ENCODE measurements at regions not wholly inside any gene's neighbourhood (a gene's known extent, or its start where the extent isn't known, plus 50 kb on each side); places are given as distances from the start of the nearest gene placed in this dataset.
"Not testable (repeated sequence)": the region's sequence is repeated elsewhere in the genome, so short reads cannot be mapped to it uniquely, and the experiment has no call there.

DNA sequence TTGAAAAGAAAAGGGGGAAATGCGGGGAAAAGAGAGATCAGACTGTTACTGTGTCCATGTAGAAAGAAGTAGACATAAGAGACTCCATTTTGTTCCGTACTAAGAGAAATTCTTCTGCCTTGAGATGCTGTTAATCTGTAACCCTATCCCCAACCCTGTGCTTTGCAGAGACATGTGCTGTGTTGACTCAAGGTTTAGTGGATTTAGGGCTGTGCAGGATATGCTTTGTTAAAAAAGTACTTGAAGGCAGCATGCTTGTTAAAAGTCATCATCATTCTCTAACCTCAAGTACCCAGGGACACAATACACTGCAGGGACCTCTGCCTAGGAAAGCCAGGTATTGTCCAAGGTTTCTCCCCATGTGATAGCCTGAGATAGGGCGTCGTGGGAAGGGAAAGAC lies 166.3 kb downstream of the GPX5 start:
- peaks cover 27% of the 10 kb centered on the region for H3K27me3 ChIP-seq (ENCODE audit: insufficient read depth, low read length)
- not testable (repeated sequence) for H3K4me2 ChIP-seq (ENCODE audit: low read length); H3K4me3 Mint-ChIP-seq (ENCODE audit: unreplicated experiment); H3K9ac ChIP-seq (ENCODE audit: low read length); H3K4me3 ChIP-seq (ENCODE audit: insufficient read depth, low read depth, low read length); H3K36me3 ChIP-seq (ENCODE audit: insufficient read depth, low read length); H3K27ac Mint-ChIP-seq (ENCODE audit: unreplicated experiment); H3K36me3 Mint-ChIP-seq (ENCODE audit: low read depth, unreplicated experiment); H3K9me3 ChIP-seq (ENCODE audit: insufficient read depth, low read depth, low read length); H2AFZ ChIP-seq (ENCODE audit: low read depth, low read length); DNase-seq (ENCODE audit: low read depth); FAIRE-seq; H3K4me1 ChIP-seq (ENCODE audit: insufficient read depth, low read length); H4K20me1 ChIP-seq (ENCODE audit: insufficient read depth, low read length); H3K79me2 ChIP-seq (ENCODE audit: insufficient read depth, low read length); H3K27ac ChIP-seq (ENCODE audit: low read depth, low read length)
- Mint-ChIP-seq H3K27me3 (ENCODE audit: low read depth, unreplicated experiment) (peaks cover 84% of the 10 kb centered on the region), H3K9me3 (ENCODE audit: unreplicated experiment) (peaks cover 14% of the 10 kb centered on the region), H3K4me1 (ENCODE audit: low read depth, unreplicated experiment) (peaks cover 17% of the 10 kb centered on the region)

DNA sequence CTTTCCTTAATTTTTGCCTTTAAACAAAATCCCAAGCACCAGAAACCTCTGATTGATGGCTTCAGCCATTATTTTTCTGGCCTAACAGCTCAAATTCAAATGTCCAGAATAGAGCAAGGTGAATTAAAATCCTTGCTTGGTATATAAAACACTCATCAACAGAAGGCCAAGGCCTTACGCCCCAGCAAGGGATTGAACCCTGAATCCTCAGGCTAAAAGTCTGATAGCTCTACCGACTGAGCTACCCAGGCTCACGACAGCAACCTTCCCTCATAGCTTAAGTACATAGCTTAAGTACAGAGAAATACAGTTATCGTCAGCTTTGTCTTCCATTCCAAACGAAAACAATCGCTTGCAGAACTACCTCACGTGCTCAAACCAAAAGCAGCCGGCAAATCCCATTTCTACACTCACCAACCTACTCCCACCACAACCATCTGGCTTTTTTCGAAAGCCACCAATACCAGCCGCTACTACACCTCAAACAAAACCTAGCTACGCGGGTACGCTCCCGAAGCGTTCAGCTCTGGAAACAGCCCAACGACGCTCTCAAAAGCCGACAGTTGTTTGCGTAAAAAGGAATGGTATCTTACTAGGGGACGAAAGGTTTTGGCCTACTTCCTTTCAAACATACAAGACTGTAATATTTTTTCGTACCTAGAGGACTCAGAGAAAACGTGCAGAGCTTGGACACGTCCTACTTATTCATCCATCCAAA lies 167.5 kb downstream of the GPX5 start:
- FAIRE-seq, result no peak
- H3K27ac Mint-ChIP-seq (ENCODE audit: unreplicated experiment), result no peak overlapping the region
- H3K9me3 Mint-ChIP-seq (ENCODE audit: unreplicated experiment), result peaks cover 14% of the 10 kb centered on the region
- peaks cover 87% of the 10 kb centered on the region for H3K27me3 Mint-ChIP-seq (ENCODE audit: low read depth, unreplicated experiment)
- TF ChIP-seq EZH2 (IDR thresholded peaks at IDR 0.05; ENCODE audit: insufficient read depth, low read length), result no peak
- TF ChIP-seq CTCF (IDR thresholded peaks at IDR 0.05; ENCODE audit: insufficient read depth, low read depth, low read length), result no peak
- Histone ChIP-seq H3K36me3 (ENCODE audit: insufficient read depth, low read length) (no peaks in the 10 kb centered on the region), H3K27ac (ENCODE audit: low read depth, low read length) (no peak overlapping the region), H3K4me1 (ENCODE audit: insufficient read depth, low read length) (no peaks in the 10 kb centered on the region), H2AFZ (ENCODE audit: low read depth, low read length) (no peak overlapping the region), H3K4me2 (ENCODE audit: low read length) (peak overlapping the region; percentile 51), H3K9ac (ENCODE audit: low read length) (no peak overlapping the region), H4K20me1 (ENCODE audit: insufficient read depth, low read length) (no peaks in the 10 kb centered on the region), H3K27me3 (ENCODE audit: insufficient read depth, low read length) (peaks cover 30% of the 10 kb centered on the region), H3K79me2 (ENCODE audit: insufficient read depth, low read length) (no peaks in the 10 kb centered on the region), H3K4me3 (ENCODE audit: insufficient read depth, low read depth, low read length) (no peak overlapping the region), H3K9me3 (ENCODE audit: insufficient read depth, low read depth, low read length) (no peaks in the 10 kb centered on the region)
- H3K4me1 Mint-ChIP-seq (ENCODE audit: low read depth, unreplicated experiment), result peaks cover 14% of the 10 kb centered on the region
- DNase-seq (ENCODE audit: low read depth), result no peak
- no peaks in the 10 kb centered on the region for H3K36me3 Mint-ChIP-seq (ENCODE audit: low read depth, unreplicated experiment)
- peak overlapping the region; percentile 76 for H3K4me3 Mint-ChIP-seq (ENCODE audit: unreplicated experiment)

- Histone ChIP-seq H3K4me3 (ENCODE audit: insufficient read depth, low read depth, low read length) (no peak overlapping the region), H3K79me2 (ENCODE audit: insufficient read depth, low read length) (no peaks in the 10 kb centered on the region), H3K36me3 (ENCODE audit: insufficient read depth, low read length) (no peaks in the 10 kb centered on the region), H3K27me3 (ENCODE audit: insufficient read depth, low read length) (peaks cover 30% of the 10 kb centered on the region), H3K4me2 (ENCODE audit: low read length) (peak overlapping the region; percentile 28), H2AFZ (ENCODE audit: low read depth, low read length) (no peak overlapping the region), H3K4me1 (ENCODE audit: insufficient read depth, low read length) (no peaks in the 10 kb centered on the region), H3K9ac (ENCODE audit: low read length) (no peak overlapping the region), H3K27ac (ENCODE audit: low read depth, low read length) (no peak overlapping the region), H4K20me1 (ENCODE audit: insufficient read depth, low read length) (no peaks in the 10 kb centered on the region), H3K9me3 (ENCODE audit: insufficient read depth, low read depth, low read length) (no peaks in the 10 kb centered on the region)
- Mint-ChIP-seq H3K27me3 (ENCODE audit: low read depth, unreplicated experiment) (peaks cover 92% of the 10 kb centered on the region), H3K9me3 (ENCODE audit: unreplicated experiment) (peaks cover 14% of the 10 kb centered on the region), H3K4me3 (ENCODE audit: unreplicated experiment) (peak overlapping the region; percentile 76), H3K27ac (ENCODE audit: unreplicated experiment) (peak overlapping the region; percentile 68), H3K4me1 (ENCODE audit: low read depth, unreplicated experiment) (peaks cover 14% of the 10 kb centered on the region), H3K36me3 (ENCODE audit: low read depth, unreplicated experiment) (no peaks in the 10 kb centered on the region)
- TF ChIP-seq CTCF (IDR thresholded peaks at IDR 0.05; ENCODE audit: insufficient read depth, low read depth, low read length), result no peak
- TF ChIP-seq EZH2 (IDR thresholded peaks at IDR 0.05; ENCODE audit: insufficient read depth, low read length), result no peak
- FAIRE-seq (no peak), DNase-seq (ENCODE audit: low read depth) (no peak)
These were observed 168.2 kb downstream of the GPX5 start for GRCh38 chr6:28693751-28694443.
